GM23338 (cell line): ENCODE measurements at regions not wholly inside any gene's neighbourhood (a gene's known extent, or its start where the extent isn't known, plus 50 kb on each side); places are given as distances from the start of the nearest gene placed in this dataset.
"Not testable (repeated sequence)": the region's sequence is repeated elsewhere in the genome, so short reads cannot be mapped to it uniquely, and the experiment has no call there.

Experiments
- ATAC-seq: fragments of 200-7000 bp; cut with Tn5 transposase; 3 replicates; pipeline ENCODE4 v1.9.1; 2020
- DNase-seq: peaks from one replicate; pipeline ENCODE4 v3.0.0-alpha.2; 2015; ENCODE audit warnings: low spot score
- H2AFZ ChIP-seq: fragments of 200-600 bp; sonication (generic); 2 replicates; pipeline ENCODE4 v1.8.0; 2016; ENCODE audit warnings: antibody characterized with exemption, mild to moderate bottlenecking, moderate library complexity
- H3F3A ChIP-seq: fragments of 200-600 bp; sonication (generic); replicated peaks from 2 replicates; pipeline ENCODE4 v1.8.0; 2017; ENCODE audit warnings: antibody characterized with exemption, mixed run types, low read depth
- H3K27ac ChIP-seq: fragments of 200-600 bp; sonication (generic); 2 replicates; pipeline ENCODE4 v1.6.1; 2016; ENCODE audit warnings: low read depth
- H3K27me3 ChIP-seq: fragments of 200-600 bp; sonication (generic); 2 replicates; pipeline ENCODE4 v1.8.0; 2016; ENCODE audit warnings: mild to moderate bottlenecking, mixed run types, moderate library complexity; ENCODE audit not compliant: insufficient read depth
- H3K36me3 ChIP-seq: fragments of 200-600 bp; sonication (generic); 2 replicates; pipeline ENCODE4 v1.8.0; 2016; ENCODE audit warnings: mild to moderate bottlenecking; ENCODE audit not compliant: insufficient read depth
- H3K4me1 ChIP-seq: fragments of 200-600 bp; sonication (generic); 2 replicates; pipeline ENCODE4 v1.8.0; 2016; ENCODE audit warnings: mild to moderate bottlenecking, moderate library complexity; ENCODE audit not compliant: insufficient read depth
- H3K4me2 ChIP-seq: fragments of 200-600 bp; sonication (generic); 2 replicates; pipeline ENCODE4 v1.7.1; 2017; ENCODE audit warnings: mixed run types
- H3K4me3 ChIP-seq: fragments of 200-600 bp; sonication (generic); 2 replicates; pipeline ENCODE4 v1.6.1; 2016; ENCODE audit warnings: mixed run types
- H3K79me2 ChIP-seq: fragments of 200-600 bp; sonication (generic); replicated peaks from 2 replicates; pipeline ENCODE4 v1.8.0; 2017; ENCODE audit warnings: mild to moderate bottlenecking; ENCODE audit not compliant: insufficient read depth
- H3K9me2 ChIP-seq: fragments of 200-600 bp; sonication (generic); 2 replicates; pipeline ENCODE4 v1.8.0; 2017; ENCODE audit not compliant: insufficient read depth
- H4K20me1 ChIP-seq: fragments of 200-600 bp; sonication (generic); replicated peaks from 2 replicates; pipeline ENCODE4 v1.8.0; 2017; ENCODE audit warnings: mild to moderate bottlenecking; ENCODE audit not compliant: insufficient read depth
- H3K27ac Mint-ChIP-seq: 2 replicates; pipeline ENCODE4 v1.8.0; 2020; ENCODE audit warnings: inconsistent platforms, mild to moderate bottlenecking, moderate library complexity, mixed read lengths
- H3K27me3 Mint-ChIP-seq: 3 replicates; pipeline ENCODE4 v1.8.0; 2022; ENCODE audit warnings: low read depth, mild to moderate bottlenecking, moderate library complexity, mixed read lengths, inconsistent platforms; ENCODE audit not compliant: insufficient read depth, poor library complexity
- H3K36me3 Mint-ChIP-seq: 3 replicates; pipeline ENCODE4 v1.8.0; 2021; ENCODE audit warnings: low read depth, mild to moderate bottlenecking, inconsistent platforms, moderate library complexity, mixed read lengths
- H3K4me1 Mint-ChIP-seq: 3 replicates; pipeline ENCODE4 v1.8.0; 2020; ENCODE audit warnings: mild to moderate bottlenecking, inconsistent platforms, mixed read lengths
- H3K4me3 Mint-ChIP-seq: 3 replicates; pipeline ENCODE4 v1.8.0; 2021; ENCODE audit warnings: moderate library complexity, mild to moderate bottlenecking, inconsistent platforms, mixed read lengths
- H3K9me3 Mint-ChIP-seq: 3 replicates; pipeline ENCODE4 v1.8.0; 2020; ENCODE audit warnings: moderate library complexity, mild to moderate bottlenecking, inconsistent platforms, mixed read lengths
- EZH2phosphoT487 ChIP-seq: fragments of 200-600 bp; sonication (generic); IDR thresholded peaks from one replicate; pipeline ENCODE4 v1.8.1; 2018; ENCODE audit warnings: antibody characterized with exemption; ENCODE audit not compliant: unreplicated experiment
- JUNB ChIP-seq: IDR thresholded peaks from one replicate; pipeline ENCODE4 v1.6.1; 2016; ENCODE audit warnings: antibody characterized with exemption; ENCODE audit not compliant: unreplicated experiment
- POLR2AphosphoS5 ChIP-seq: IDR thresholded peaks from 2 replicates; pipeline ENCODE4 v1.6.1; 2016; ENCODE audit warnings: antibody characterized with exemption, low read depth
- STAT1 ChIP-seq: IDR thresholded peaks from one replicate; pipeline ENCODE4 v1.6.1; 2016; ENCODE audit warnings: antibody characterized with exemption; ENCODE audit not compliant: unreplicated experiment
- ZNF114 ChIP-seq: fragments of 250-450 bp; sonication (Bioruptor Pico); IDR thresholded peaks from 2 replicates; pipeline ENCODE4 v1.5.0; 2020; ENCODE audit warnings: mild to moderate bottlenecking, moderate library complexity
- ZNF331 ChIP-seq: fragments of 250-450 bp; sonication (Bioruptor Pico); IDR thresholded peaks from 2 replicates; pipeline ENCODE4 v1.5.0; 2020; ENCODE audit warnings: low read depth, mild to moderate bottlenecking, moderate library complexity
- TF ChIP-seq, protein P1 (sequence below): IDR thresholded peaks from 2 replicates; pipeline ENCODE4 v1.6.1; 2016; ENCODE audit warnings: antibody characterized with exemption
- TF ChIP-seq, protein P2 (sequence below), 2 experiments: fragments of 200-600 bp in 1 of 2; sonication (generic) in 1 of 2; conservative IDR thresholded peaks; 2 replicates each; pipeline versions ENCODE4 v1.5.1 to v1.6.1; 2016 to 2017; ENCODE audit warnings: antibody characterized with exemption in 2 of 2, low read depth in 2 of 2, mild to moderate bottlenecking in 2 of 2, moderate library complexity in 1 of 2
- TF ChIP-seq, protein P3 (sequence below): IDR thresholded peaks from one replicate; pipeline ENCODE4 v1.6.1; 2018; ENCODE audit warnings: antibody characterized with exemption; ENCODE audit not compliant: unreplicated experiment

GRCh38 chr7:81293806-81294205, 375.0 kb upstream of the SEMA3C start (continued):
- TF ChIP-seq, protein P1, sequence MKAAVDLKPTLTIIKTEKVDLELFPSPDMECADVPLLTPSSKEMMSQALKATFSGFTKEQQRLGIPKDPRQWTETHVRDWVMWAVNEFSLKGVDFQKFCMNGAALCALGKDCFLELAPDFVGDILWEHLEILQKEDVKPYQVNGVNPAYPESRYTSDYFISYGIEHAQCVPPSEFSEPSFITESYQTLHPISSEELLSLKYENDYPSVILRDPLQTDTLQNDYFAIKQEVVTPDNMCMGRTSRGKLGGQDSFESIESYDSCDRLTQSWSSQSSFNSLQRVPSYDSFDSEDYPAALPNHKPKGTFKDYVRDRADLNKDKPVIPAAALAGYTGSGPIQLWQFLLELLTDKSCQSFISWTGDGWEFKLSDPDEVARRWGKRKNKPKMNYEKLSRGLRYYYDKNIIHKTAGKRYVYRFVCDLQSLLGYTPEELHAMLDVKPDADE, result no peak
- TF ChIP-seq, protein P2, sequence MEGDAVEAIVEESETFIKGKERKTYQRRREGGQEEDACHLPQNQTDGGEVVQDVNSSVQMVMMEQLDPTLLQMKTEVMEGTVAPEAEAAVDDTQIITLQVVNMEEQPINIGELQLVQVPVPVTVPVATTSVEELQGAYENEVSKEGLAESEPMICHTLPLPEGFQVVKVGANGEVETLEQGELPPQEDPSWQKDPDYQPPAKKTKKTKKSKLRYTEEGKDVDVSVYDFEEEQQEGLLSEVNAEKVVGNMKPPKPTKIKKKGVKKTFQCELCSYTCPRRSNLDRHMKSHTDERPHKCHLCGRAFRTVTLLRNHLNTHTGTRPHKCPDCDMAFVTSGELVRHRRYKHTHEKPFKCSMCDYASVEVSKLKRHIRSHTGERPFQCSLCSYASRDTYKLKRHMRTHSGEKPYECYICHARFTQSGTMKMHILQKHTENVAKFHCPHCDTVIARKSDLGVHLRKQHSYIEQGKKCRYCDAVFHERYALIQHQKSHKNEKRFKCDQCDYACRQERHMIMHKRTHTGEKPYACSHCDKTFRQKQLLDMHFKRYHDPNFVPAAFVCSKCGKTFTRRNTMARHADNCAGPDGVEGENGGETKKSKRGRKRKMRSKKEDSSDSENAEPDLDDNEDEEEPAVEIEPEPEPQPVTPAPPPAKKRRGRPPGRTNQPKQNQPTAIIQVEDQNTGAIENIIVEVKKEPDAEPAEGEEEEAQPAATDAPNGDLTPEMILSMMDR (conservative IDR thresholded peaks at IDR 0.05; ENCODE audit: low read depth in 2 of 2), result no peak

DNA sequence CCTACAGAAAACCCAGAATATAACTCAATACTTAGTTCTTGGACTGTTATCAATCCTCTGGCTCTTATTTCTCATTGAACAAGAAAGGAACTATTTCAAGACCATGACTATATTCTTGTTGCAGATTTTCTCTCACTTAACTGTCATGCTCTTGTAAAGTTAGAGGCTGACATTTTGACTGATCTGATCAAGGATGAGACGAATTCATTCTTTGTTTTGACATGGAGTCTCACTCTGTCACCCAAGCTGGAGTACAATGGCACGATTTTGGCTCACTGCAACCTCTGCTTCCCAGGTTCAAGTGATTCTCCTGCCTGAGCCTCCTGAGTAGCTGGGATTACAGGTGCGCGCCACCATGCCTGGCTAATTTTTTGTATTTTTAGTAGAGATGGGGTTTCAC, 367.9 kb upstream of the SEMA3C start:
- H3K36me3 ChIP-seq, H3K4me1 Mint-ChIP-seq, H3K9me3 Mint-ChIP-seq, H3K9me2 ChIP-seq, H3K4me3 Mint-ChIP-seq, H3K36me3 Mint-ChIP-seq, H4K20me1 ChIP-seq, H3K79me2 ChIP-seq, H3K27me3 Mint-ChIP-seq, ATAC-seq, DNase-seq, H3F3A ChIP-seq, H2AFZ ChIP-seq, H3K27me3 ChIP-seq, H3K27ac Mint-ChIP-seq, H3K4me1 ChIP-seq, H3K4me2 ChIP-seq, H3K27ac ChIP-seq, H3K4me3 ChIP-seq: not testable (repeated sequence)

- Histone ChIP-seq H4K20me1 (no peaks in the 10 kb centered on the region), H3K9me2 (no peaks in the 10 kb centered on the region), H3K27me3 (no peaks in the 10 kb centered on the region), H3K79me2 (no peaks in the 10 kb centered on the region), H3K27ac (no peak overlapping the region), H3K36me3 (no peaks in the 10 kb centered on the region), H2AFZ (no peak overlapping the region), H3F3A (no peaks in the 10 kb centered on the region), H3K4me2 (no peak overlapping the region), H3K4me3 (no peak overlapping the region), H3K4me1 (no peaks in the 10 kb centered on the region)
- Mint-ChIP-seq H3K4me3 (no peak overlapping the region), H3K36me3 (no peaks in the 10 kb centered on the region), H3K27ac (no peak overlapping the region), H3K27me3 (no peaks in the 10 kb centered on the region), H3K9me3 (no peaks in the 10 kb centered on the region; the same call in 2 of the 3 replicates), H3K4me1 (no peaks in the 10 kb centered on the region)
- DNase-seq (no peak), ATAC-seq (no peak)
- TF ChIP-seq JUNB (no peak), EZH2phosphoT487 (no peak), STAT1 (no peak), ZNF114 (CRISPR knock-in tag) (no peak), POLR2AphosphoS5 (no peak), ZNF331 (CRISPR knock-in tag) (no peak)
- TF ChIP-seq, protein P2 (conservative IDR thresholded peaks at IDR 0.05; ENCODE audit: low read depth in 2 of 2), result no peak
- TF ChIP-seq, protein P3, sequence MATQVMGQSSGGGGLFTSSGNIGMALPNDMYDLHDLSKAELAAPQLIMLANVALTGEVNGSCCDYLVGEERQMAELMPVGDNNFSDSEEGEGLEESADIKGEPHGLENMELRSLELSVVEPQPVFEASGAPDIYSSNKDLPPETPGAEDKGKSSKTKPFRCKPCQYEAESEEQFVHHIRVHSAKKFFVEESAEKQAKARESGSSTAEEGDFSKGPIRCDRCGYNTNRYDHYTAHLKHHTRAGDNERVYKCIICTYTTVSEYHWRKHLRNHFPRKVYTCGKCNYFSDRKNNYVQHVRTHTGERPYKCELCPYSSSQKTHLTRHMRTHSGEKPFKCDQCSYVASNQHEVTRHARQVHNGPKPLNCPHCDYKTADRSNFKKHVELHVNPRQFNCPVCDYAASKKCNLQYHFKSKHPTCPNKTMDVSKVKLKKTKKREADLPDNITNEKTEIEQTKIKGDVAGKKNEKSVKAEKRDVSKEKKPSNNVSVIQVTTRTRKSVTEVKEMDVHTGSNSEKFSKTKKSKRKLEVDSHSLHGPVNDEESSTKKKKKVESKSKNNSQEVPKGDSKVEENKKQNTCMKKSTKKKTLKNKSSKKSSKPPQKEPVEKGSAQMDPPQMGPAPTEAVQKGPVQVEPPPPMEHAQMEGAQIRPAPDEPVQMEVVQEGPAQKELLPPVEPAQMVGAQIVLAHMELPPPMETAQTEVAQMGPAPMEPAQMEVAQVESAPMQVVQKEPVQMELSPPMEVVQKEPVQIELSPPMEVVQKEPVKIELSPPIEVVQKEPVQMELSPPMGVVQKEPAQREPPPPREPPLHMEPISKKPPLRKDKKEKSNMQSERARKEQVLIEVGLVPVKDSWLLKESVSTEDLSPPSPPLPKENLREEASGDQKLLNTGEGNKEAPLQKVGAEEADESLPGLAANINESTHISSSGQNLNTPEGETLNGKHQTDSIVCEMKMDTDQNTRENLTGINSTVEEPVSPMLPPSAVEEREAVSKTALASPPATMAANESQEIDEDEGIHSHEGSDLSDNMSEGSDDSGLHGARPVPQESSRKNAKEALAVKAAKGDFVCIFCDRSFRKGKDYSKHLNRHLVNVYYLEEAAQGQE, result no peak
- TF ChIP-seq, protein P1, result no peak
Observed at GRCh38 chr7:81285142-81285871, 366.5 kb upstream of the SEMA3C start.
